ENCODE measurements at regions not wholly inside any gene's neighbourhood (a gene's known extent, or its start where the extent isn't known, plus 50 kb on each side); places are given as distances from the start of the nearest gene placed in this dataset.

GRCh38 chr14:101007004-101007614, 103.6 kb upstream of the RTL1 start:
- no peak for DNase-seq
- H3K4me1 Mint-ChIP-seq, result peaks cover 0 to 16% (median 2%) of the 10 kb centered on the region in 4 donors
- H3K27ac Mint-ChIP-seq, result no peak overlapping the region
- POLR2A ChIA-PET, result no interaction called here
- ATAC-seq, result no peak
- H3K27me3 Mint-ChIP-seq, result peaks cover 7 to 57% (median 44%) of the 10 kb centered on the region in 5 donors
- H3K36me3 Mint-ChIP-seq, result peaks cover 0 to 5% (median 0%) of the 10 kb centered on the region in 3 donors
- peak overlapping the region in 1 of 10 donors; percentile 68 for H3K4me3 Mint-ChIP-seq
- H3K9me3 Mint-ChIP-seq, result peaks cover 0 to 13% (median 7%) of the 10 kb centered on the region in 9 donors

- H3K4me1 Mint-ChIP-seq, result peaks cover 0 to 16% (median 2%) of the 10 kb centered on the region in 4 donors
- H3K27me3 Mint-ChIP-seq, result peaks cover 5 to 54% (median 40%) of the 10 kb centered on the region in 5 donors
- H3K4me3 Mint-ChIP-seq, result no peak overlapping the region
- peaks cover 2 to 20% (median 12%) of the 10 kb centered on the region in 9 donors for H3K9me3 Mint-ChIP-seq
- H3K27ac Mint-ChIP-seq, result no peak overlapping the region
- DNase-seq, result no peak
- POLR2A ChIA-PET, result no interaction called here
- peaks cover 0 to 12% (median 0%) of the 10 kb centered on the region in 3 donors for H3K36me3 Mint-ChIP-seq
- ATAC-seq, result no peak
Observed at GRCh38 chr14:101007765-101008164, 104.2 kb upstream of the RTL1 start.

- DNase-seq (no peak), ATAC-seq (no peak)
- H3K36me3 Mint-ChIP-seq, result peaks cover 0 to 12% (median 0%) of the 10 kb centered on the region in 3 donors
- POLR2A ChIA-PET, result no interaction called here
- peaks cover 2 to 22% (median 12%) of the 10 kb centered on the region in 9 donors for H3K9me3 Mint-ChIP-seq
- peaks cover 5 to 50% (median 35%) of the 10 kb centered on the region in 5 donors for H3K27me3 Mint-ChIP-seq
- H3K27ac Mint-ChIP-seq, result no peak overlapping the region
- no peak overlapping the region for H3K4me3 Mint-ChIP-seq
- H3K4me1 Mint-ChIP-seq, result peaks cover 0 to 16% (median 2%) of the 10 kb centered on the region in 4 donors
Observed at GRCh38 chr14:101008196-101008595, 104.7 kb upstream of the RTL1 start.

GRCh38 chr14:101008631-101009336, 105.3 kb upstream of the RTL1 start:
- POLR2A ChIA-PET, result no interaction called here

GRCh38 chr14:101009531-101009930, 106.0 kb upstream of the RTL1 start:
- POLR2A ChIA-PET, result no interaction called here
- Mint-ChIP-seq H3K4me3 (no peak overlapping the region), H3K36me3 (peaks cover 0 to 12% (median 0%) of the 10 kb centered on the region in 3 donors), H3K27ac (no peak overlapping the region), H3K9me3 (peaks cover 2 to 26% (median 12%) of the 10 kb centered on the region in 9 donors), H3K27me3 (peaks cover 2 to 38% (median 23%) of the 10 kb centered on the region in 5 donors), H3K4me1 (peaks cover 0 to 16% (median 2%) of the 10 kb centered on the region in 4 donors)
- no peak for DNase-seq
- no peak for ATAC-seq

More at GRCh38 chr14:101008631-101009336, 105.3 kb upstream of the RTL1 start:
- peak overlapping the region in 1 of 10 donors; percentile 12 for H3K4me3 Mint-ChIP-seq
- H3K9me3 Mint-ChIP-seq, result peaks cover 2 to 23% (median 12%) of the 10 kb centered on the region in 9 donors
- peaks cover 0 to 16% (median 2%) of the 10 kb centered on the region in 4 donors for H3K4me1 Mint-ChIP-seq
- H3K36me3 Mint-ChIP-seq, result peaks cover 0 to 12% (median 0%) of the 10 kb centered on the region in 3 donors
- no peak for DNase-seq
- no peak overlapping the region for H3K27ac Mint-ChIP-seq
- ATAC-seq, result no peak
- H3K27me3 Mint-ChIP-seq, result peaks cover 5 to 45% (median 31%) of the 10 kb centered on the region in 5 donors

GRCh38 chr14:101010293-101010692, 106.8 kb upstream of the RTL1 start:
- H3K27me3 Mint-ChIP-seq, result peaks cover 5 to 30% (median 16%) of the 10 kb centered on the region in 5 donors
- DNase-seq, result no peak
- H3K4me1 Mint-ChIP-seq, result peaks cover 0 to 11% (median 2%) of the 10 kb centered on the region in 4 donors
- H3K9me3 Mint-ChIP-seq, result peaks cover 2 to 26% (median 16%) of the 10 kb centered on the region in 9 donors
- H3K36me3 Mint-ChIP-seq, result peaks cover 0 to 12% (median 0%) of the 10 kb centered on the region in 3 donors
- no peak for ATAC-seq
- POLR2A ChIA-PET, result no interaction called here
- H3K27ac Mint-ChIP-seq, result no peak overlapping the region
- no peak overlapping the region for H3K4me3 Mint-ChIP-seq

GRCh38 chr14:101010835-101011234, 107.3 kb upstream of the RTL1 start:
- Mint-ChIP-seq H3K4me1 (peaks cover 0 to 6% (median 2%) of the 10 kb centered on the region in 4 donors), H3K9me3 (peaks cover 2 to 26% (median 16%) of the 10 kb centered on the region in 9 donors), H3K36me3 (peaks cover 0 to 12% (median 0%) of the 10 kb centered on the region in 3 donors), H3K27me3 (peaks cover 5 to 26% (median 15%) of the 10 kb centered on the region in 5 donors), H3K27ac (no peak overlapping the region), H3K4me3 (no peak overlapping the region)
- DNase-seq (no peak), ATAC-seq (no peak)
- POLR2A ChIA-PET, result no interaction called here

- no peak overlapping the region for H3K4me3 Mint-ChIP-seq
Observed at GRCh38 chr14:101017209-101017608, 113.7 kb upstream of the RTL1 start.

GRCh38 chr14:101017806-101018560, 114.5 kb upstream of the RTL1 start:
- POLR2A ChIA-PET, result no interaction called here

More at GRCh38 chr14:101017209-101017608, 113.7 kb upstream of the RTL1 start:
- Mint-ChIP-seq H3K9me3 (peaks cover 1 to 25% (median 9%) of the 10 kb centered on the region in 9 donors), H3K27ac (no peak overlapping the region), H3K27me3 (peaks cover 14 to 41% (median 40%) of the 10 kb centered on the region in 5 donors), H3K36me3 (peaks cover 0 to 6% (median 0%) of the 10 kb centered on the region in 3 donors), H3K4me1 (peaks cover 0 to 3% (median 0%) of the 10 kb centered on the region in 4 donors)
- ATAC-seq (no peak), DNase-seq (no peak)
- POLR2A ChIA-PET, result no interaction called here

GRCh38 chr14:101018561-101019290, 115.2 kb upstream of the RTL1 start:
- ATAC-seq (no peak), DNase-seq (peak in 1 of 10 donors; percentile 14)
- POLR2A ChIA-PET, result no interaction called here
- Mint-ChIP-seq H3K36me3 (no peaks in the 10 kb centered on the region), H3K4me1 (peaks cover 0 to 3% (median 0%) of the 10 kb centered on the region in 4 donors), H3K27ac (no peak overlapping the region), H3K4me3 (no peak overlapping the region), H3K27me3 (peaks cover 17 to 51% (median 43%) of the 10 kb centered on the region in 5 donors), H3K9me3 (peaks cover 0 to 18% (median 1%) of the 10 kb centered on the region in 9 donors)

More at GRCh38 chr14:101017806-101018560, 114.5 kb upstream of the RTL1 start:
- no peak overlapping the region for H3K27ac Mint-ChIP-seq
- H3K4me3 Mint-ChIP-seq, result no peak overlapping the region
- peaks cover 17 to 48% (median 40%) of the 10 kb centered on the region in 5 donors for H3K27me3 Mint-ChIP-seq
- ATAC-seq (no peak), DNase-seq (peak in 1 of 10 donors; percentile 6)
- peaks cover 0 to 3% (median 0%) of the 10 kb centered on the region in 4 donors for H3K4me1 Mint-ChIP-seq
- peaks cover 0 to 18% (median 5%) of the 10 kb centered on the region in 9 donors for H3K9me3 Mint-ChIP-seq
- no peaks in the 10 kb centered on the region for H3K36me3 Mint-ChIP-seq

- Mint-ChIP-seq H3K4me3 (no peak overlapping the region), H3K9me3 (peaks cover 0 to 18% (median 0%) of the 10 kb centered on the region in 9 donors), H3K27me3 (peaks cover 17 to 54% (median 43%) of the 10 kb centered on the region in 5 donors), H3K36me3 (no peaks in the 10 kb centered on the region), H3K27ac (no peak overlapping the region), H3K4me1 (peaks cover 0 to 3% (median 0%) of the 10 kb centered on the region in 4 donors)
- POLR2A ChIA-PET, result no interaction called here
- DNase-seq (peak in 1 of 10 donors; percentile 27), ATAC-seq (no peak)
Observed at GRCh38 chr14:101019541-101019940, 116.0 kb upstream of the RTL1 start.

All from naive thymus-derived CD8-positive, alpha-beta T cell (primary cell).